Nephron (organoid): ENCODE measurements at regions not wholly inside any gene's neighbourhood (a gene's known extent, or its start where the extent isn't known, plus 50 kb on each side); places are given as distances from the start of the nearest gene placed in this dataset.
A peak's percentile ranks its signal among the peaks of the same experiment; 100 is the strongest.

Experiments used
- H3K27ac Mint-ChIP-seq, 3 experiments: 2 replicates each; pipeline ENCODE4 v1.8.0; 2020; ENCODE audit warnings: mixed read lengths in 3 of 3, mild to moderate bottlenecking in 2 of 3, moderate library complexity in 1 of 3
- H3K27me3 Mint-ChIP-seq: 2 replicates; pipeline ENCODE4 v1.8.0; 2021; ENCODE audit warnings: low read depth, mild to moderate bottlenecking, moderate library complexity, mixed read lengths
- H3K36me3 Mint-ChIP-seq: 2 replicates; pipeline ENCODE4 v1.8.0; 2020; ENCODE audit warnings: low read depth, mixed read lengths
- H3K4me1 Mint-ChIP-seq: 2 replicates; pipeline ENCODE4 v1.8.0; 2020; ENCODE audit warnings: mixed read lengths
- H3K4me3 Mint-ChIP-seq, 3 experiments: 2 replicates each; pipeline ENCODE4 v1.8.0; 2020; ENCODE audit warnings: mild to moderate bottlenecking in 3 of 3, mixed read lengths in 3 of 3, moderate library complexity in 2 of 3
- H3K9me3 Mint-ChIP-seq: 2 replicates; pipeline ENCODE4 v1.8.0; 2020; ENCODE audit warnings: mixed read lengths
- TF ChIP-seq, protein P1 (sequence below), 3 experiments: fragments of 200-600 bp; sonication (generic); IDR thresholded peaks; one replicate each; pipeline ENCODE4 v1.5.0; 2021; ENCODE audit warnings: antibody characterized with exemption in 3 of 3; ENCODE audit not compliant: unreplicated experiment in 3 of 3

- Mint-ChIP-seq H3K4me3 (no peak overlapping the region), H3K27ac (no peak overlapping the region), H3K4me1 (peaks cover 64% of the 10 kb centered on the region), H3K9me3 (no peaks in the 10 kb centered on the region), H3K27me3 (peaks cover 9% of the 10 kb centered on the region), H3K36me3 (peaks cover 3% of the 10 kb centered on the region)
- TF ChIP-seq, protein P1, sequence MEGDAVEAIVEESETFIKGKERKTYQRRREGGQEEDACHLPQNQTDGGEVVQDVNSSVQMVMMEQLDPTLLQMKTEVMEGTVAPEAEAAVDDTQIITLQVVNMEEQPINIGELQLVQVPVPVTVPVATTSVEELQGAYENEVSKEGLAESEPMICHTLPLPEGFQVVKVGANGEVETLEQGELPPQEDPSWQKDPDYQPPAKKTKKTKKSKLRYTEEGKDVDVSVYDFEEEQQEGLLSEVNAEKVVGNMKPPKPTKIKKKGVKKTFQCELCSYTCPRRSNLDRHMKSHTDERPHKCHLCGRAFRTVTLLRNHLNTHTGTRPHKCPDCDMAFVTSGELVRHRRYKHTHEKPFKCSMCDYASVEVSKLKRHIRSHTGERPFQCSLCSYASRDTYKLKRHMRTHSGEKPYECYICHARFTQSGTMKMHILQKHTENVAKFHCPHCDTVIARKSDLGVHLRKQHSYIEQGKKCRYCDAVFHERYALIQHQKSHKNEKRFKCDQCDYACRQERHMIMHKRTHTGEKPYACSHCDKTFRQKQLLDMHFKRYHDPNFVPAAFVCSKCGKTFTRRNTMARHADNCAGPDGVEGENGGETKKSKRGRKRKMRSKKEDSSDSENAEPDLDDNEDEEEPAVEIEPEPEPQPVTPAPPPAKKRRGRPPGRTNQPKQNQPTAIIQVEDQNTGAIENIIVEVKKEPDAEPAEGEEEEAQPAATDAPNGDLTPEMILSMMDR (IDR thresholded peaks at IDR 0.05; ENCODE audit: unreplicated experiment in 3 of 3) = no peak
Measured at GRCh38 chr3:197376020-197376419, 77.6 kb upstream of the DLG1 start.

GRCh38 chr3:197375001-197375441 lies 76.6 kb upstream of the DLG1 start:
- peaks cover 9% of the 10 kb centered on the region for H3K27me3 Mint-ChIP-seq
- H3K27ac Mint-ChIP-seq = peak overlapping the region; percentile 25 to 27 (median 26)
- no peaks in the 10 kb centered on the region for H3K9me3 Mint-ChIP-seq
- H3K4me3 Mint-ChIP-seq = no peak overlapping the region
- TF ChIP-seq, protein P1 (IDR thresholded peaks at IDR 0.05; ENCODE audit: unreplicated experiment in 3 of 3) = no peak
- H3K4me1 Mint-ChIP-seq = peaks cover 64% of the 10 kb centered on the region
- H3K36me3 Mint-ChIP-seq = peaks cover 3% of the 10 kb centered on the region

DNA sequence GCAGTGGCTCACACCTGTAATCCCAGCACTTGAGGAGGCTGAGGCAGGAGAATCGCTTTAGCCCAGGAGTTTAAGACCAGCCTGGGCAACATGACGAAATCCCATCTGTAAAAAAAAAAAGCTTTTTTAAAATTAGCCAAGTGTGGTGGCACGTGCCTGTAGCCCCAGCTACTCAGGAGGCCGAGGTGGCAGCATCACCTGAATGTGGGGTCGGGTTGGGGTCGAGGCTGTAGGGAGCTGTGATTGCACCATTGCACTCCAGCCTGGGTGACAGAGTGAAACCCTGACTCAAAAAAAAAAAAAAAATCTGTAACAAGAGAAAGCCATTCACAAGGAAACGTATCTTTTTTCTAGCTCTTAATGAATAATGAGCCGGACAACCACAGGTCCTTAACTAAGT lies 74.7 kb upstream of the DLG1 start:
- Mint-ChIP-seq H3K27ac (peak overlapping the region; percentile 83 to 91 (median 87)), H3K27me3 (peaks cover 15% of the 10 kb centered on the region), H3K9me3 (no peaks in the 10 kb centered on the region), H3K36me3 (peaks cover 3% of the 10 kb centered on the region), H3K4me1 (peaks cover 66% of the 10 kb centered on the region), H3K4me3 (no peak overlapping the region)
- TF ChIP-seq, protein P1 (IDR thresholded peaks at IDR 0.05; ENCODE audit: unreplicated experiment in 3 of 3) = no peak

DNA sequence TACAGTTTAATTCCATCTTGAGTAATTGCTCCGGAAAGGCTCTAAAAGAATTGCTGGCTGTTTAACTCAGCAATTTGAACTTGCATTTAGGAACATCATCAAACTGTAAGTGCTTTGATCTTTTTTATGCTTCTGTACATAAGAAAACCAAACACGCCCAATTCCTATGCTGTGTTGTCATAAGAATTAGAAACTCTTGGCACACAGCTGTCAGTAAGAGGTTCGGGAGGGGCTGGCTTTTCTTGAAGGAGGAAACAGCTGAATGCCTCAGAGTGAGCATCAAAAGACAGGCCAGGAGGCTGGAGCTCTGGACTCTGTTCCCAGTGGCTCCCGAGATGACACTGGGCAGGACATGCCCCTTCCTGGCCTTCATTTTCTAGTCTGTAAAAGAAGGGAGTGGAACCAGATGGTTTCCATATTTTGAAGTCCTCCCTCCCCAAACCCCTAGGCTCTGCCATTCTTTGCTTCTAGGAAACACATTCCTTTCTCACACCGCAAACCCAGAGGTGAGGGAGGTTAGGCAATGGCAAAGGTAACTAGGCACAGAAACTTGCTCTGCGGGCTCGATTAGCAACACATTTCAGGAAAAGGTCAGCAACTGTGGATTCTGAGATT lies 73.7 kb upstream of the DLG1 start:
- peaks cover 69% of the 10 kb centered on the region for H3K4me1 Mint-ChIP-seq
- peaks cover 3% of the 10 kb centered on the region for H3K36me3 Mint-ChIP-seq
- TF ChIP-seq, protein P1 (IDR thresholded peaks at IDR 0.05; ENCODE audit: unreplicated experiment in 3 of 3) = no peak
- H3K27ac Mint-ChIP-seq = peak overlapping the region; percentile 83 to 91 (median 87)
- H3K9me3 Mint-ChIP-seq = no peaks in the 10 kb centered on the region
- peaks cover 15% of the 10 kb centered on the region for H3K27me3 Mint-ChIP-seq
- H3K4me3 Mint-ChIP-seq = peak overlapping the region in 1 of 3 experiments; percentile 15

DNA sequence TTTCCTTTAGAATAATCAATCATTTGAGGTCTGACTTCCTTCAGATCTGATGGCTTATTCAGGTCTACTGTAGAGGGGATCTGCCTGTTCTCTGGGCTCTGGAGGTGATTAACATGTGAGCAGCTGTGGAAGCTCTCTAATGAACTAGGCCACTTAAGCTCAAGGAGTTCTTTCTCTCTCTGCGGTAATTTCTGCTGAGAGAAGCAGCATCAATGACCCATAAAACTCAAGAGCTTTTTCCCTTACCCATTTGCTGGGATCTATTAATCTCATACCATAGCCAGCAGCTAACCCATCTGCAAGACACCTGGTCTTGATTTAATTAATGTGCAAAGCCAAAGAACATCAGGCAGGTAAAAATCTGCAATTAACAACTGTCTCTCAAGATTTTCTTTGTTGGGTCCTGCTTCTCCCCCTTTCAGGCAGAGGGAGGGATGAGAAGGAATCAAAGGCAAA lies 73.2 kb upstream of the DLG1 start:
- Mint-ChIP-seq H3K27me3 (peaks cover 15% of the 10 kb centered on the region), H3K9me3 (no peaks in the 10 kb centered on the region), H3K27ac (peak overlapping the region; percentile 83 to 91 (median 87)), H3K4me1 (peaks cover 67% of the 10 kb centered on the region), H3K36me3 (peaks cover 3% of the 10 kb centered on the region), H3K4me3 (peak overlapping the region in 1 of 3 experiments; percentile 15)
- TF ChIP-seq, protein P1 (IDR thresholded peaks at IDR 0.05; ENCODE audit: unreplicated experiment in 3 of 3) = no peak

DNA sequence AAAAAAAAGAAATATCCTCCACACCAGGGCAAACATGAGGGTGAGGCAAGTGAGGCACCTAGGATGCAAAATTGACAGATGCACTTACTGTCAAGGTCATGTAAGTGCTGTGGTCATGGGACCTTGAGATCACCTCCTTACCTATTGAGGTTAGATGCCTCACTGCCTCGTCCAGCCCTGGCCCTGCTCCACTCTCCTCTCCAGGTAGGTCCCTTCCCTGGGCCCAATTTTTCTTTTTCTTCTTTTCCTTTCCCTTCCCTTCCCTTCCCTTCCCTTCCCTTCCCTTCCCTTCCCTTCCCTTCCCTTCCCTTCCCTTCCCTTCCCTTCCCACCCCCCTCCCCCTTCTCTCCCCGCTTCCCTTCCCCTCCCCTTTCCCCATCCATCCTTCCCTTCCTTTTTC lies 71.1 kb upstream of the DLG1 start:
- TF ChIP-seq, protein P1 (IDR thresholded peaks at IDR 0.05; ENCODE audit: unreplicated experiment in 3 of 3) = no peak
- no peak overlapping the region for H3K4me3 Mint-ChIP-seq
- no peaks in the 10 kb centered on the region for H3K9me3 Mint-ChIP-seq
- no peaks in the 10 kb centered on the region for H3K36me3 Mint-ChIP-seq
- peaks cover 76% of the 10 kb centered on the region for H3K4me1 Mint-ChIP-seq
- no peak overlapping the region for H3K27ac Mint-ChIP-seq
- H3K27me3 Mint-ChIP-seq = peaks cover 6% of the 10 kb centered on the region
